ENCODE measurements at regions not wholly inside any gene's neighbourhood (a gene's known extent, or its start where the extent isn't known, plus 50 kb on each side); places are given as distances from the start of the nearest gene placed in this dataset.

DNA sequence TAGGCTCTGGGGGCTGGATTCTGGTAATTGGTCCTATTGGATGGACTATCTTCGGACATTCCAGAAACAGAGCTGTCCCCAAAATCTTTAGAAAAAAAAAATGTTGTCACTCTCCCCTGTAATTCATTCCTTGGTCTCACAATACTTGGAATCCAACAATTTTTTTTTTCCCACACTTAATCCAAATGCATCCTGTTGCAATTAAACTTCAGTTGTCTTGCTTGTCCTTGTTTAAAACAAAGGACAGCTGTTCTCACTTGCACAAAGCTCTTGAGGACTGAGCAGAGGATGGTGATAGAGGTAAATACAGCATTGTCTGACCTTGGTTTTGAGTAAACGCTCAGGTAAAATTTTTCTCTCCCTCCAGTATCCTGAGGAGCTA lies 75.3 kb downstream of the SC5D start:
- Histone ChIP-seq H2BK5ac (ENCODE audit: low read length) (no peak overlapping the region), H3K79me2 (ENCODE audit: control insufficient read depth, insufficient read depth, low read length) (no peaks in the 10 kb centered on the region), H3K79me1 (ENCODE audit: low read length) (no peaks in the 10 kb centered on the region), H3K4me3 (ENCODE audit: low read length) (no peak overlapping the region), H3K4me1 (ENCODE audit: control insufficient read depth, low read depth, low read length) (peaks cover 14% of the 10 kb centered on the region), H3K23ac (ENCODE audit: low read length) (no peak overlapping the region), H3K56ac (ENCODE audit: low read length) (no peak overlapping the region), H3K27me3 (ENCODE audit: insufficient read depth, low read length, poor library complexity) (no peaks in the 10 kb centered on the region), H3K36me3 (ENCODE audit: control insufficient read depth, insufficient read depth, low read length) (no peaks in the 10 kb centered on the region), H4K8ac (ENCODE audit: low read depth, low read length) (no peak overlapping the region), H3K9ac (ENCODE audit: low read length) (no peak overlapping the region), H3K4me2 (ENCODE audit: low read length) (no peak overlapping the region), H3K4ac (ENCODE audit: low read depth, low read length) (no peak overlapping the region), H2BK15ac (replicated peaks; ENCODE audit: low read depth) (no peak overlapping the region), H3K27ac (ENCODE audit: low read depth, low read length) (no peak overlapping the region), H3K18ac (ENCODE audit: low read length) (no peak overlapping the region), H2BK120ac (ENCODE audit: low read depth, low read length) (no peak overlapping the region), H4K5ac (ENCODE audit: low read length) (no peak overlapping the region), H2AK5ac (ENCODE audit: low read length) (no peak overlapping the region)
- no CpG with 5 or more reads among the region's 2 CpGs for WGBS (ENCODE audit: extremely low coverage, insufficient coverage, low lambda C conversion rate)
- no peak for DNase-seq

DNA sequence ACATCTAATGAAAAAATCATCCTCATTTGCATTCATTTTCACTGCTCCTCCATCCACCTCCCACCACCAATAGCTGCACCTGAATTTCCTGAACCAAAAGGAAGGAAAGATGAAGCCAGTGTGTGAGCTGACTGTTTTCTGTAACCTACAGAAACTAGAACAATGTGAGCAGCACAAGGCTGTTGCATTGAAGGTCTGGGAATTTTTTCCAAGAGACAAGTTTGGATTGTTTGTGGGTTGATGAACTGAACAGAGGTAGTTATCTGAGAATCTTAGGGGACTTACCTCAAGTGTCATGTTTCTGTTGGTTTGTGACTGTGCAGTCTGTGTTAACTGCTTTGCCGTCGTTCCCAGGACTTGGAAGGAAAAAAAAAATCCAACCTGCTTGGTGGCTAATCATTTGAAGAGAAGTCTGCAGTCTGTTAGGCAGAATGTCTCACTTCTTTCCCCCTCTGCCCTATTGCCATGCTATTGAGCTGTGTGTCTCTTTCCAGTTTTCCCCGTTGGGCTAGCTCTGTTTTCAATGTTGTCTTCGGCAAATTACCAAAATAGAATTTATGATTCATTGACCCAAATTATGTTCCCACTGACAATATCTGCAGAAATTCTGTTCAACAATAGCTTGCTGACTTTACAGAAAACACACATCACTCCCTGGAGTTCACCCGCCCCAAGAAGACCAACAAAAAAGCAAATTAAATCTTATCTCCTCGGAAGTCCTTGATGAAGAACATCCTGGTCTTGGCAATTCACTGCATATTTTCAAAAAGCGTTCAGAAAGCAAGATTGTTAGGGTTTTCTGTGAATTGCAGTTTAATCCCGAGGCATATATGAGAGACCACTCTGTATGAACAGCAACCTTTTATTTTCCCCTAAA lies 76.0 kb downstream of the SC5D start:
- Histone ChIP-seq H3K23ac (ENCODE audit: low read length) (peak overlapping the region; percentile 59), H3K18ac (ENCODE audit: low read length) (no peak overlapping the region), H2BK120ac (ENCODE audit: low read depth, low read length) (no peak overlapping the region), H2BK15ac (replicated peaks; ENCODE audit: low read depth) (no peak overlapping the region), H4K8ac (ENCODE audit: low read depth, low read length) (no peak overlapping the region), H3K79me1 (ENCODE audit: low read length) (no peaks in the 10 kb centered on the region), H3K4ac (ENCODE audit: low read depth, low read length) (no peak overlapping the region), H2BK5ac (ENCODE audit: low read length) (peak overlapping the region; percentile 86), H4K5ac (ENCODE audit: low read length) (peak overlapping the region; percentile 14), H3K27me3 (ENCODE audit: insufficient read depth, low read length, poor library complexity) (no peaks in the 10 kb centered on the region), H3K36me3 (ENCODE audit: control insufficient read depth, insufficient read depth, low read length) (no peaks in the 10 kb centered on the region), H3K27ac (ENCODE audit: low read depth, low read length) (no peak overlapping the region), H3K9ac (ENCODE audit: low read length) (peak overlapping the region; percentile 16), H3K4me2 (ENCODE audit: low read length) (no peak overlapping the region), H3K79me2 (ENCODE audit: control insufficient read depth, insufficient read depth, low read length) (no peaks in the 10 kb centered on the region), H2AK5ac (ENCODE audit: low read length) (no peak overlapping the region), H3K56ac (ENCODE audit: low read length) (peak overlapping the region; percentile 68), H3K4me3 (ENCODE audit: low read length) (no peak overlapping the region), H3K4me1 (ENCODE audit: control insufficient read depth, low read depth, low read length) (peaks cover 20% of the 10 kb centered on the region)
- no CpG with 5 or more reads among the region's 8 CpGs for WGBS (ENCODE audit: extremely low coverage, insufficient coverage, low lambda C conversion rate)
- DNase-seq: no peak

DNA sequence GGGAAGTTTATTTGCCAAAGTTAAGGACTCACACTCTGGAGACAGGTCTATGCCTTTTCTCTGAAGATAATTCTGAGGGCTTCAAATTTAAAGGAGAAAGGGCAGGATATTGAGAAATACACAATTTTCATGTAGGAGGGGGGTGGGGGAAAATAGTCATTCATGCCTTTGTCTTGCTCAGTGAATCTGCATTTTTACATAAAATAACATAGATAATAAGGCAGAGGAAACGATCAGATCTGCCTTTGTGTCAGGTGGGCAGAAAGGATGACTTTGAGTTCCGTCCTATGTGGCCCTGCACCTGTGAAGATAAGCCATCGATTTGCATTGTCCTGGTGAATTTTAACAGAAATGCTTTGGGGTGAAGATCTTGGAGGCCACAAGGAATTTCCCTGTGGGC lies 76.8 kb downstream of the SC5D start:
- no CpG with 5 or more reads among the region's 3 CpGs for WGBS (ENCODE audit: extremely low coverage, insufficient coverage, low lambda C conversion rate)
- H2AK5ac ChIP-seq (ENCODE audit: low read length): no peak overlapping the region
- no peaks in the 10 kb centered on the region for H3K27me3 ChIP-seq (ENCODE audit: insufficient read depth, low read length, poor library complexity)

DNA sequence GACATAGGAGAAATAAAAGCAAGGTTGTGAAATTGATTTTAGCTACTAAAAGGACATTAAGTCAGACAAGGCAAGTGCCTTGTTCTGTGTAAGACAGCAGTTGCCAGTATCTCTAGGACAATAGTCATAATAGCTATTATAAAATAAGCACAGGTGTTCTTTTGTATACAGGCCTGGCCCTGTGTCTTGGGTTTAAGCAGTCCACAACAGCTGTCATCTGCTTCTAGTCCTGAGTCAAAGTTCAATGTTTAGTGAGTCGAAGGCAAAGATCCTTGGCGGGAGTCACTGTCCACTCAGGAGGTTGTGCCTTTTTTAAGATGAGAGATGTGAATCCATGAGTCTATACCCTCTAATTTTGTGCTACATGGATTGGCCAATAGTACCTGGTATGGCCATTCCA lies 79.5 kb downstream of the SC5D start:
- H2AK5ac ChIP-seq (ENCODE audit: low read length): peak overlapping the region; percentile 4
- H2BK120ac ChIP-seq (ENCODE audit: low read depth, low read length): peak overlapping the region; percentile 93
- no peak overlapping the region for H3K4me3 ChIP-seq (ENCODE audit: low read length)
- H4K5ac ChIP-seq (ENCODE audit: low read length): no peak overlapping the region
- peak overlapping the region; percentile 48 for H3K4ac ChIP-seq (ENCODE audit: low read depth, low read length)
- no peaks in the 10 kb centered on the region for H3K79me2 ChIP-seq (ENCODE audit: control insufficient read depth, insufficient read depth, low read length)
- H3K56ac ChIP-seq (ENCODE audit: low read length): peak overlapping the region; percentile 52
- H3K27ac ChIP-seq (ENCODE audit: low read depth, low read length): peak overlapping the region; percentile 3
- H3K18ac ChIP-seq (ENCODE audit: low read length): peak overlapping the region; percentile 85
- no peak for DNase-seq
- H3K36me3 ChIP-seq (ENCODE audit: control insufficient read depth, insufficient read depth, low read length): no peaks in the 10 kb centered on the region
- H3K27me3 ChIP-seq (ENCODE audit: insufficient read depth, low read length, poor library complexity): no peaks in the 10 kb centered on the region
- peaks cover 24% of the 10 kb centered on the region for H3K4me1 ChIP-seq (ENCODE audit: control insufficient read depth, low read depth, low read length)
- H2BK5ac ChIP-seq (ENCODE audit: low read length): peak overlapping the region; percentile 87
- H3K9ac ChIP-seq (ENCODE audit: low read length): no peak overlapping the region
- H4K8ac ChIP-seq (ENCODE audit: low read depth, low read length): no peak overlapping the region
- H3K4me2 ChIP-seq (ENCODE audit: low read length): no peak overlapping the region
- no CpG with 5 or more reads among the region's 2 CpGs for WGBS (ENCODE audit: extremely low coverage, insufficient coverage, low lambda C conversion rate)
- H3K79me1 ChIP-seq (ENCODE audit: low read length): no peaks in the 10 kb centered on the region
- H3K23ac ChIP-seq (ENCODE audit: low read length): no peak overlapping the region
- H2BK15ac ChIP-seq (replicated peaks; ENCODE audit: low read depth): no peak overlapping the region

More for the DNA sequence above, 76.8 kb downstream of the SC5D start:
- no peak for DNase-seq
- H3K79me1 ChIP-seq (ENCODE audit: low read length): no peaks in the 10 kb centered on the region
- no peak overlapping the region for H4K8ac ChIP-seq (ENCODE audit: low read depth, low read length)
- H3K4me2 ChIP-seq (ENCODE audit: low read length): no peak overlapping the region
- no peak overlapping the region for H4K5ac ChIP-seq (ENCODE audit: low read length)
- H3K36me3 ChIP-seq (ENCODE audit: control insufficient read depth, insufficient read depth, low read length): no peaks in the 10 kb centered on the region
- H3K27ac ChIP-seq (ENCODE audit: low read depth, low read length): no peak overlapping the region
- H2BK120ac ChIP-seq (ENCODE audit: low read depth, low read length): no peak overlapping the region
- peak overlapping the region; percentile 86 for H2BK5ac ChIP-seq (ENCODE audit: low read length)
- H3K4me1 ChIP-seq (ENCODE audit: control insufficient read depth, low read depth, low read length): peaks cover 24% of the 10 kb centered on the region
- H3K56ac ChIP-seq (ENCODE audit: low read length): peak overlapping the region; percentile 68
- no peak overlapping the region for H3K4me3 ChIP-seq (ENCODE audit: low read length)
- no peak overlapping the region for H3K4ac ChIP-seq (ENCODE audit: low read depth, low read length)
- H3K9ac ChIP-seq (ENCODE audit: low read length): no peak overlapping the region
- no peak overlapping the region for H2BK15ac ChIP-seq (replicated peaks; ENCODE audit: low read depth)
- no peak overlapping the region for H3K18ac ChIP-seq (ENCODE audit: low read length)
- H3K23ac ChIP-seq (ENCODE audit: low read length): no peak overlapping the region
- no peaks in the 10 kb centered on the region for H3K79me2 ChIP-seq (ENCODE audit: control insufficient read depth, insufficient read depth, low read length)

DNA sequence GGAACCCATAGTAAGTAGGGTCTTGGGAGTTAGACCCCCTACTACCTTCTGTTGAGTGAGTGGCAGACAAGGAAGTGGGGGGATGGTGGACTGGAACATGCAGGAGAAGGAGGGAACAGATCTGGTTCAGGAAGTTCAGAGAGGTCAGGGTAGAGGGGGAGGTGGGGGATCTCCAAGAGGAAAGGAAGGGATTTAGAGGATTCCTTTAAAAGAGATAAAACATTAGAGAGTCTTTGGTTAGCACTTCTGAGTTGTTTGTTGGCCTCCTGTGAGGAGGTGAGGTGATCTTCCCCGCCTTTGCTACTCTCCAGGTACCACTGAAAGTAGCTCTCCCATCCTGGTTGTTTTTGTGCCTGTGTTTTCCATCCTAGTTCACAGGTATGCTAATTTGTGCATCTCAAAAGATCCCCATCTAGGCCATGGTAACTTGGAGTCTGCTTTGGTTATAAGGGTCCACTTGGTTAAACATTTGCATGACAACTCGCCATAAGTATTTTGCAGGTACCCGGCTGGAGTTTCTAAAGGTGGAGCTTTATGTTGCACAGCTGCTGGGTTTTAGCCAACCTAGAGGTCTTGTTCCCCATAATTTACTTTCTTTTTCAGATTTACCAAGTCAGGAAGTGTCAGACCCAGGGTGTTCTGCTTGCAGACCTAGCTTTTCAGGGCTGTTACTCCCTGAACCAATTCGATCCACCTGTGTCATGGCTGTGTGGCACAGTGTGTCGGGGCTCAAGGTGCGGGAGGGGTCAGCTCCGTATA lies 79.3 kb upstream of the SORL1 start:
- Histone ChIP-seq H3K79me2 (ENCODE audit: control insufficient read depth, insufficient read depth, low read length) (no peaks in the 10 kb centered on the region), H3K79me1 (ENCODE audit: low read length) (no peaks in the 10 kb centered on the region), H2AK5ac (ENCODE audit: low read length) (peak overlapping the region; percentile 20), H3K4me3 (ENCODE audit: low read length) (no peak overlapping the region), H2BK120ac (ENCODE audit: low read depth, low read length) (no peak overlapping the region), H3K27ac (ENCODE audit: low read depth, low read length) (peak overlapping the region; percentile 60), H4K5ac (ENCODE audit: low read length) (no peak overlapping the region), H3K4ac (ENCODE audit: low read depth, low read length) (peak overlapping the region; percentile 4), H3K4me1 (ENCODE audit: control insufficient read depth, low read depth, low read length) (peaks cover 24% of the 10 kb centered on the region), H3K23ac (ENCODE audit: low read length) (no peak overlapping the region), H2BK5ac (ENCODE audit: low read length) (peak overlapping the region; percentile 97), H4K8ac (ENCODE audit: low read depth, low read length) (no peak overlapping the region), H3K4me2 (ENCODE audit: low read length) (no peak overlapping the region), H2BK15ac (replicated peaks; ENCODE audit: low read depth) (no peak overlapping the region), H3K18ac (ENCODE audit: low read length) (peak overlapping the region; percentile 0), H3K56ac (ENCODE audit: low read length) (peak overlapping the region; percentile 35), H3K27me3 (ENCODE audit: insufficient read depth, low read length, poor library complexity) (no peaks in the 10 kb centered on the region), H3K36me3 (ENCODE audit: control insufficient read depth, insufficient read depth, low read length) (no peaks in the 10 kb centered on the region), H3K9ac (ENCODE audit: low read length) (no peak overlapping the region)
- WGBS (ENCODE audit: extremely low coverage, insufficient coverage, low lambda C conversion rate): no CpG with 5 or more reads among the region's 7 CpGs
- DNase-seq: peak; percentile 90
